Spleen (tissue), 11 donors: ENCODE measurements at regions not wholly inside any gene's neighbourhood (a gene's known extent, or its start where the extent isn't known, plus 50 kb on each side); places are given as distances from the start of the nearest gene placed in this dataset.

Source experiments
- DNase-seq: peaks from one replicate; pipeline ENCODE4 v3.0.0-alpha.2; 2020
- H3K27ac ChIP-seq, 8 donors: fragments of 200-600 bp; sonication (generic) in 7 of 8; 1 replicate in 4 of 8; 2 replicates in 4 of 8; pipeline versions ENCODE4 v1.5.0 to v1.8.0; 2016 to 2021; ENCODE audit warnings: inconsistent platforms in 4 of 8, mild to moderate bottlenecking in 4 of 8, moderate library complexity in 1 of 8
- H3K27me3 ChIP-seq, 7 donors: fragments of 200-600 bp; sonication (generic) in 6 of 7; replicated peaks in 1 of 7; 1 replicate in 4 of 7; 2 replicates in 3 of 7; pipeline versions ENCODE4 v1.5.0 to v1.8.0; 2016 to 2021; ENCODE audit warnings: inconsistent platforms in 3 of 7, mild to moderate bottlenecking in 1 of 7
- H3K36me3 ChIP-seq, 6 donors: fragments of 200-600 bp; sonication (generic) in 5 of 6; 1 replicate in 4 of 6; 2 replicates in 2 of 6; pipeline versions ENCODE4 v1.5.0 to v1.8.0; 2016 to 2021; ENCODE audit warnings: inconsistent platforms in 2 of 6
- H3K4me1 ChIP-seq, 6 donors: fragments of 200-600 bp; sonication (generic) in 5 of 6; 1 replicate in 3 of 6; 2 replicates in 3 of 6; pipeline versions ENCODE4 v1.5.0 to v1.8.0; 2016 to 2021; ENCODE audit warnings: inconsistent platforms in 3 of 6
- H3K4me3 ChIP-seq, 8 donors: fragments of 200-600 bp; sonication (generic) in 7 of 8; 1 replicate in 4 of 8; 2 replicates in 4 of 8; pipeline versions ENCODE4 v1.5.0 to v1.8.0; 2016 to 2021; ENCODE audit warnings: inconsistent platforms in 4 of 8, mild to moderate bottlenecking in 4 of 8, moderate library complexity in 2 of 8
- H3K9me3 ChIP-seq, 8 donors: fragments of 200-600 bp; sonication (generic) in 7 of 8; 1 replicate in 4 of 8; 2 replicates in 4 of 8; pipeline versions ENCODE4 v1.5.0 to v1.8.0; 2016 to 2021; ENCODE audit warnings: inconsistent platforms in 4 of 8
- POLR2A ChIP-seq, 3 donors: fragments of 450-650 bp; IDR thresholded peaks; one replicate each; pipeline ENCODE4 v1.5.1; 2017; ENCODE audit warnings: antibody characterized with exemption in 3 of 3, mild to moderate bottlenecking in 1 of 3
- POLR2AphosphoS5 ChIP-seq, 3 donors: sonication (generic); formaldehyde crosslinking; IDR thresholded peaks; one replicate each; pipeline ENCODE4 v1.5.1; 2017; ENCODE audit warnings: antibody characterized with exemption in 3 of 3
- WGBS, 5 donors: extraction: QIAGEN DNeasy Blood & Tissue Kit in 3 of 5; methylation state at CpG; one replicate each; pipeline versions ENCODE4 v1.1.5 to v1.1.7; 2013 to 2018; 5-methylcytosine and 5-hydroxymethylcytosine counted together
- intact Hi-C: fragments of 100-400 bp; cut with DNase I; formaldehyde crosslinking; loops from one replicate; pipeline ENCODE4 v1.15.0; 2023; ENCODE audit warnings: low total_unique reads
- TF ChIP-seq, protein P1 (sequence below), 11 experiments: fragments of 200-600 bp in 7 of 11; fragments of 450-650 bp in 4 of 11; sonication (generic) in 4 of 11; IDR thresholded peaks in 8 of 11; conservative IDR thresholded peaks in 3 of 11; 1 replicate in 7 of 11; 2 replicates in 4 of 11; pipeline versions ENCODE4 v1.4.0 to v1.8.0; 2016 to 2021; ENCODE audit warnings: antibody characterized with exemption in 11 of 11, inconsistent platforms in 4 of 11, mild to moderate bottlenecking in 1 of 11
- donor health status: healthy with polysubstance abuse.
- donor health status: DM: no; HTN: no; CAD: no; lungs with moderate emphysema.
- donor health status: DM: no; HTN: no; CAD: no.
- donor health status: Bipolar disorder and iron deficiency.
- donor health status: healthy.
- donor health status: DM: no; HTN: no; CAD: no.
- donor health status: DM: yes; HTN: yes; CAD: no.

DNA sequence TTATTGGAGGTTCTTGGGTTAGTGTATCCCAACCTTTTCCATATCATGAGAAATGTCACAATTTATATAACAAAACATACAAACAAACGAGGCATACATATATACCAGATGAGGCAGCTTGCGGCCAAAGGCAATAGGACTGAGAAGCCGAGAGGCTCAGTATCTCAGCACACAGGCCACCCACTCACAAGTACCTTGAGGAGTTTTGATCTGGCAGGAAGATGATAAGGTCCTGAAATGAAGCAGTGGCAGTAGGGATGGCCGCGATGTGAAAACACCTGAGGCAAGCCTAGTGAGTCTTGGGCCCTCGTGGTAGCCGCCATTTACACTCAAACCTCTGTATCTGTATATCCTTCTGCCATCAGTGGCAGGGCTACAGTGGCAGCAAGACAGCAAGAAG, 55.3 kb upstream of the PRPS1 start:
- Histone ChIP-seq H3K9me3 (no peaks in the 10 kb centered on the region), H3K4me3 (no peak overlapping the region), H3K27ac (no peak overlapping the region), H3K27me3 (no peaks in the 10 kb centered on the region), H3K4me1 (no peaks in the 10 kb centered on the region), H3K36me3 (no peaks in the 10 kb centered on the region)
- no peak for TF ChIP-seq POLR2AphosphoS5 (IDR thresholded peaks at IDR 0.05)
- TF ChIP-seq, protein P1, sequence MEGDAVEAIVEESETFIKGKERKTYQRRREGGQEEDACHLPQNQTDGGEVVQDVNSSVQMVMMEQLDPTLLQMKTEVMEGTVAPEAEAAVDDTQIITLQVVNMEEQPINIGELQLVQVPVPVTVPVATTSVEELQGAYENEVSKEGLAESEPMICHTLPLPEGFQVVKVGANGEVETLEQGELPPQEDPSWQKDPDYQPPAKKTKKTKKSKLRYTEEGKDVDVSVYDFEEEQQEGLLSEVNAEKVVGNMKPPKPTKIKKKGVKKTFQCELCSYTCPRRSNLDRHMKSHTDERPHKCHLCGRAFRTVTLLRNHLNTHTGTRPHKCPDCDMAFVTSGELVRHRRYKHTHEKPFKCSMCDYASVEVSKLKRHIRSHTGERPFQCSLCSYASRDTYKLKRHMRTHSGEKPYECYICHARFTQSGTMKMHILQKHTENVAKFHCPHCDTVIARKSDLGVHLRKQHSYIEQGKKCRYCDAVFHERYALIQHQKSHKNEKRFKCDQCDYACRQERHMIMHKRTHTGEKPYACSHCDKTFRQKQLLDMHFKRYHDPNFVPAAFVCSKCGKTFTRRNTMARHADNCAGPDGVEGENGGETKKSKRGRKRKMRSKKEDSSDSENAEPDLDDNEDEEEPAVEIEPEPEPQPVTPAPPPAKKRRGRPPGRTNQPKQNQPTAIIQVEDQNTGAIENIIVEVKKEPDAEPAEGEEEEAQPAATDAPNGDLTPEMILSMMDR (IDR thresholded peaks at IDR 0.05 in 8 of 11, conservative IDR thresholded peaks at IDR 0.05 in 3 of 11), result no peak
- TF ChIP-seq POLR2A (IDR thresholded peaks at IDR 0.05), result no peak
- WGBS, 5 donors, result 87 to 89% (median 88%) methylated on average over 7 of the region's 7 CpGs
- intact Hi-C loops, result no loop called here
- no peak for DNase-seq

DNA sequence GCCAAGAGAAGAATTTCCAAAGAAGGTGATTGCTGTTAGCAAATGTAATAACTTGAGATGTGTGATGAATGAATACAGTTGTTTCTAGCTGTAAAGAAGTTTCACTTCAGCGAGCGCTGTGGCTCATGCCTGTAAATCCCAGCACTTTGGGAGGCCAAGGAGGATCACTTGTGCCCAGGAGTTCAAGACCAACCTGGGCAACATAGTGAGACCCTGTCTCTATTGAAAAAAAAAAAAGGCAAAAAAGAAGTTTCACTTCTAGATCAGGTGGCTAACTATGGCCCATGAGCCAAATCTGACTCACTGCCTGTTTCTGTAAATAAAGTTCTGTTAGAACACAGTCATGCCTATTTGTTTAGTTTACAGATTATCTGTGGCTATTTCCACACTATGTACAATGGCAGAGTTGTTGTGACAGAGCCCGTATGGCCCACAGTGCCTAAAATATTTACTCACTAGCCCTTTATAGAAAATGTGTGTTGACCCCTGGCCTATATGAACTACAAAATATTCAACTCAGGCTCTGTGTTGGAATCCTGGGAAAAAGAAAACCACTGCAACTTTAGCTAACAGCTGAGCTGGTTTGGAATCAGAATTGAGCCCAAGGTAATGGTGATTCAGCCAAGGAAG, 54.1 kb upstream of the PRPS1 start:
- no peak for DNase-seq
- H3K36me3 ChIP-seq, result no peaks in the 10 kb centered on the region
- no peak overlapping the region for H3K27ac ChIP-seq
- no peaks in the 10 kb centered on the region for H3K9me3 ChIP-seq
- intact Hi-C loops, result no loop called here
- no peak for TF ChIP-seq POLR2AphosphoS5 (IDR thresholded peaks at IDR 0.05)
- TF ChIP-seq POLR2A (IDR thresholded peaks at IDR 0.05), result no peak
- TF ChIP-seq, protein P1 (IDR thresholded peaks at IDR 0.05 in 8 of 11, conservative IDR thresholded peaks at IDR 0.05 in 3 of 11), result no peak
- 88 to 95% (median 90%) methylated on average over 3 of the region's 3 CpGs for WGBS, 5 donors
- no peak overlapping the region for H3K4me3 ChIP-seq
- no peaks in the 10 kb centered on the region for H3K27me3 ChIP-seq
- no peaks in the 10 kb centered on the region for H3K4me1 ChIP-seq

DNA sequence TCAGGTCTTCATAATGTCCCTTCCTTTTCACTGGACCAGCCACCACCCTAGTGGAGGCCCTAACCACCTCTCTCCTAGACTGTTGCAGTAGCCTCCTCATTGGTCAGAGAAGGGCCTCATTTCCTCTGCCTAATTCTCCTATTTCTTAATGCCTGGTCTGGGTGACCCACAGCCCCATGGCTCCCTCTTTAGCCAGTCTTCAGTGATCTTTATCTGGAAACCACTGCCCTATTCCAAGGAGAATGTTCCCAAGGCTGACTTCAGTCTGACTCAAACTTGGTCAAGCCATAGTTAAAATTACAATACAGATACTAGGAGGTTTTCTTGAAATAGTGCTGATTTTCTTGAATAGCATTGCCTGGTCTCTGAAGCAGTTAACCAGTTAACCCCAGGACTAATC, 53.6 kb upstream of the PRPS1 start:
- TF ChIP-seq POLR2A (IDR thresholded peaks at IDR 0.05), result no peak
- TF ChIP-seq, protein P1 (IDR thresholded peaks at IDR 0.05 in 8 of 11, conservative IDR thresholded peaks at IDR 0.05 in 3 of 11), result no peak
- no peak for TF ChIP-seq POLR2AphosphoS5 (IDR thresholded peaks at IDR 0.05)
- H3K4me3 ChIP-seq, result no peak overlapping the region
- no peak overlapping the region for H3K27ac ChIP-seq
- no peak for DNase-seq
- no peaks in the 10 kb centered on the region for H3K27me3 ChIP-seq
- no peaks in the 10 kb centered on the region for H3K4me1 ChIP-seq
- no peaks in the 10 kb centered on the region for H3K36me3 ChIP-seq
- intact Hi-C loops, result no loop called here
- H3K9me3 ChIP-seq, result no peaks in the 10 kb centered on the region

DNA sequence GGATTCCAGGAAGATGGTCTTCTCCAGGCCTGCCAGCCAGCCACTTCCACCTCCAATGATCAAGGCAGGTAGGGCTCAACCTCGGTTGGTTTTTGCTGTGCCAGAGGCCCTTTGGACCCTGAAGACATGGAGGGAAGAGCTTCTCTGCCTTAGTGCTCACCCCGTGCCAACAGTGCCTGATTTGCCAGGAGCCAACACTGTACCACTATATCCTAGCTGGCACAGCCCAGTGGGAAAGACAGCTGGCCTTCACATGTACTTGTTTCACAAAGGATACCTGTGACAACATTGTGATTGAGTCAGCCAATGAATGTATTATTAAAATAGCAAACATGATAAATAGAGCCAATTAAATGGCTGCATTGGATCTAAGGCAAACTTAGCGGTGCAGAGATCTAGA, 51.9 kb upstream of the PRPS1 start:
- Histone ChIP-seq H3K27ac (no peak overlapping the region), H3K27me3 (no peaks in the 10 kb centered on the region), H3K4me3 (no peak overlapping the region), H3K9me3 (no peaks in the 10 kb centered on the region), H3K4me1 (no peaks in the 10 kb centered on the region), H3K36me3 (no peaks in the 10 kb centered on the region)
- no peak for DNase-seq
- TF ChIP-seq POLR2A (IDR thresholded peaks at IDR 0.05) (no peak), POLR2AphosphoS5 (IDR thresholded peaks at IDR 0.05) (no peak)
- TF ChIP-seq, protein P1 (IDR thresholded peaks at IDR 0.05 in 8 of 11, conservative IDR thresholded peaks at IDR 0.05 in 3 of 11), result no peak
- intact Hi-C loops, result no loop called here
- WGBS, 5 donors, result 78 to 92% (median 86%) methylated on average over 3 of the region's 3 CpGs
